ENCODE measurements at regions not wholly inside any gene's neighbourhood (a gene's known extent, or its start where the extent isn't known, plus 50 kb on each side); places are given as distances from the start of the nearest gene placed in this dataset.

- no peak overlapping the region for H3K4me2 ChIP-seq (ENCODE audit: low read depth, low read length)
- no peaks in the 10 kb centered on the region for H3K4me1 ChIP-seq (ENCODE audit: low read length)
- no peaks in the 10 kb centered on the region for H3K36me3 ChIP-seq (replicated peaks; ENCODE audit: insufficient read depth, low read length)
- no peak overlapping the region for H3K9ac ChIP-seq (ENCODE audit: low read length)
- no peak overlapping the region for H3K27ac ChIP-seq (ENCODE audit: low read length)
- H2AFZ ChIP-seq (ENCODE audit: low read length) = no peak overlapping the region
- H3F3A ChIP-seq (ENCODE audit: insufficient read depth, low read length) = no peaks in the 10 kb centered on the region
- H3K4me3 ChIP-seq (ENCODE audit: low read length) = no peak overlapping the region
- TF ChIP-seq EZH2phosphoT487 (IDR thresholded peaks at IDR 0.05; ENCODE audit: low read length) = no peak
- no peak for TF ChIP-seq EZH2 (optimal IDR thresholded peaks at IDR 0.05; ENCODE audit: low read depth, low read length)
- TF ChIP-seq CTCF (IDR thresholded peaks at IDR 0.05; ENCODE audit: low read length) = no peak
- H3K27me3 ChIP-seq (replicated peaks; ENCODE audit: insufficient read depth, low read length) = peaks cover 92% of the 10 kb centered on the region
- no peak for DNase-seq
- H3K9me3 ChIP-seq (replicated peaks; ENCODE audit: insufficient read depth, low read length) = no peaks in the 10 kb centered on the region
- no peaks in the 10 kb centered on the region for H4K20me1 ChIP-seq (ENCODE audit: insufficient read depth, low read length)
- H3K79me2 ChIP-seq (ENCODE audit: low read length) = no peaks in the 10 kb centered on the region
- no peaks in the 10 kb centered on the region for H3K9me2 ChIP-seq (replicated peaks; ENCODE audit: insufficient read depth, low read length)
Observed at GRCh38 chr22:49702068-49702397, 125.6 kb downstream of the BRD1 start.

GRCh38 chr22:49701380-49702067, 126.1 kb downstream of the BRD1 start:
- no peak overlapping the region for H3K27ac ChIP-seq (ENCODE audit: low read length)
- no peaks in the 10 kb centered on the region for H3K4me1 ChIP-seq (ENCODE audit: low read length)
- H3K9ac ChIP-seq (ENCODE audit: low read length) = no peak overlapping the region
- H3K4me2 ChIP-seq (ENCODE audit: low read depth, low read length) = no peak overlapping the region
- H2AFZ ChIP-seq (ENCODE audit: low read length) = no peak overlapping the region
- H3K36me3 ChIP-seq (replicated peaks; ENCODE audit: insufficient read depth, low read length) = no peaks in the 10 kb centered on the region
- H3K9me3 ChIP-seq (replicated peaks; ENCODE audit: insufficient read depth, low read length) = no peaks in the 10 kb centered on the region
- TF ChIP-seq CTCF (IDR thresholded peaks at IDR 0.05; ENCODE audit: low read length) = peak; percentile 59
- TF ChIP-seq EZH2phosphoT487 (IDR thresholded peaks at IDR 0.05; ENCODE audit: low read length) = no peak
- no peak overlapping the region for H3K4me3 ChIP-seq (ENCODE audit: low read length)
- H3K9me2 ChIP-seq (replicated peaks; ENCODE audit: insufficient read depth, low read length) = no peaks in the 10 kb centered on the region
- DNase-seq = no peak
- H3K27me3 ChIP-seq (replicated peaks; ENCODE audit: insufficient read depth, low read length) = peaks cover 89% of the 10 kb centered on the region
- no peaks in the 10 kb centered on the region for H3K79me2 ChIP-seq (ENCODE audit: low read length)
- no peaks in the 10 kb centered on the region for H3F3A ChIP-seq (ENCODE audit: insufficient read depth, low read length)
- no peaks in the 10 kb centered on the region for H4K20me1 ChIP-seq (ENCODE audit: insufficient read depth, low read length)

GRCh38 chr22:49699928-49700498, 127.7 kb downstream of the BRD1 start:
- H3K4me1 ChIP-seq (ENCODE audit: low read length) = no peaks in the 10 kb centered on the region
- no peak for TF ChIP-seq EZH2 (optimal IDR thresholded peaks at IDR 0.05; ENCODE audit: low read depth, low read length)
- no peak for TF ChIP-seq CTCF (IDR thresholded peaks at IDR 0.05; ENCODE audit: low read length)
- TF ChIP-seq EZH2phosphoT487 (IDR thresholded peaks at IDR 0.05; ENCODE audit: low read length) = no peak
- H3K36me3 ChIP-seq (replicated peaks; ENCODE audit: insufficient read depth, low read length) = no peaks in the 10 kb centered on the region
- H3K79me2 ChIP-seq (ENCODE audit: low read length) = no peaks in the 10 kb centered on the region
- H4K20me1 ChIP-seq (ENCODE audit: insufficient read depth, low read length) = no peaks in the 10 kb centered on the region
- H2AFZ ChIP-seq (ENCODE audit: low read length) = no peak overlapping the region
- no peaks in the 10 kb centered on the region for H3F3A ChIP-seq (ENCODE audit: insufficient read depth, low read length)
- H3K9ac ChIP-seq (ENCODE audit: low read length) = no peak overlapping the region
- H3K4me2 ChIP-seq (ENCODE audit: low read depth, low read length) = no peak overlapping the region
- no peak overlapping the region for H3K27ac ChIP-seq (ENCODE audit: low read length)
- DNase-seq = no peak
- H3K4me3 ChIP-seq (ENCODE audit: low read length) = no peak overlapping the region
- H3K9me3 ChIP-seq (replicated peaks; ENCODE audit: insufficient read depth, low read length) = no peaks in the 10 kb centered on the region
- H3K9me2 ChIP-seq (replicated peaks; ENCODE audit: insufficient read depth, low read length) = no peaks in the 10 kb centered on the region
- H3K27me3 ChIP-seq (replicated peaks; ENCODE audit: insufficient read depth, low read length) = peaks cover 74% of the 10 kb centered on the region

Measured in MM.1S (cell line).